SK-N-SH (cell line): ENCODE measurements at regions not wholly inside any gene's neighbourhood (a gene's known extent, or its start where the extent isn't known, plus 50 kb on each side); places are given as distances from the start of the nearest gene placed in this dataset.

Experiments
- FOXJ3 ChIP-seq: sonication (generic); formaldehyde crosslinking; IDR thresholded peaks from 2 replicates; pipeline ENCODE4 v1.5.1; 2020; ENCODE audit warnings: mild to moderate bottlenecking, missing genetic modification reagents
- NFIC ChIP-seq: IDR thresholded peaks from 2 replicates; pipeline ENCODE4 v1.4.0; 2012; ENCODE audit warnings: borderline replicate concordance
- RAD21 ChIP-seq: IDR thresholded peaks from 2 replicates; pipeline ENCODE4 v1.6.1; 2012; ENCODE audit warnings: mild to moderate bottlenecking, low read length
- TF ChIP-seq, protein P1 (sequence below): fragments of 200-600 bp; sonication (generic); IDR thresholded peaks from 2 replicates; pipeline ENCODE4 v1.6.1; 2017; ENCODE audit warnings: antibody characterized with exemption, mild to moderate bottlenecking, moderate library complexity

DNA sequence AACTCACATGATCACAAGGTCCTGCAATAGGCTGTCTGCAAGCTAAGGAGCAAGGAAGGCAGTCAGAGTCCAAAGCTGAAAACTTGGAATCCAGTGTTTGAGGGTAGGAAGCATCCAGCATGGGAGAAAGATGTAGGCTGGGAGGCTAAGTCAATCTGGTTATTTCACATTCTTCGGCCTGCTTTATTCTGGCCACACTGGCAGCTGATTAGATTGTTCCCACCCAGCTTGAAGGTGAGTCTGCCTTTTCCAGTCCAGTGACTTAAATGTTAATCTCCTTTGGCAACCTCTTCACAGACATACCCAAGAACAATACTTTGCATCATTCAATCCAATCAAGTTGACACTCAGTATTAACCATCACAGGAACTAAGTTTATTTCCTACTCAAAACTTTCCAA, 453.4 kb downstream of the TLE4 start:
- TF ChIP-seq RAD21 (no peak), FOXJ3 (CRISPR knock-in tag) (no peak), NFIC (no peak)
- TF ChIP-seq, protein P1, sequence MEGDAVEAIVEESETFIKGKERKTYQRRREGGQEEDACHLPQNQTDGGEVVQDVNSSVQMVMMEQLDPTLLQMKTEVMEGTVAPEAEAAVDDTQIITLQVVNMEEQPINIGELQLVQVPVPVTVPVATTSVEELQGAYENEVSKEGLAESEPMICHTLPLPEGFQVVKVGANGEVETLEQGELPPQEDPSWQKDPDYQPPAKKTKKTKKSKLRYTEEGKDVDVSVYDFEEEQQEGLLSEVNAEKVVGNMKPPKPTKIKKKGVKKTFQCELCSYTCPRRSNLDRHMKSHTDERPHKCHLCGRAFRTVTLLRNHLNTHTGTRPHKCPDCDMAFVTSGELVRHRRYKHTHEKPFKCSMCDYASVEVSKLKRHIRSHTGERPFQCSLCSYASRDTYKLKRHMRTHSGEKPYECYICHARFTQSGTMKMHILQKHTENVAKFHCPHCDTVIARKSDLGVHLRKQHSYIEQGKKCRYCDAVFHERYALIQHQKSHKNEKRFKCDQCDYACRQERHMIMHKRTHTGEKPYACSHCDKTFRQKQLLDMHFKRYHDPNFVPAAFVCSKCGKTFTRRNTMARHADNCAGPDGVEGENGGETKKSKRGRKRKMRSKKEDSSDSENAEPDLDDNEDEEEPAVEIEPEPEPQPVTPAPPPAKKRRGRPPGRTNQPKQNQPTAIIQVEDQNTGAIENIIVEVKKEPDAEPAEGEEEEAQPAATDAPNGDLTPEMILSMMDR: no peak
